WTC11 (cell line): ENCODE measurements at regions not wholly inside any gene's neighbourhood (a gene's known extent, or its start where the extent isn't known, plus 50 kb on each side); places are given as distances from the start of the nearest gene placed in this dataset.

Source experiments
- ATAC-seq: fragments of 200-7000 bp; cut with Tn5 transposase; 2 replicates; pipeline ENCODE4 v1.10.0; 2021; ENCODE audit warnings: mild to moderate bottlenecking, moderate library complexity
- CTCF ChIA-PET: fragments of 300-600 bp; sonication (Branson Sonifier 250); formaldehyde crosslinking; loops from one replicate; lab custom pipeline; 2021; ENCODE audit warnings: antibody characterized with exemption; lab: Charles Lee
- POLR2A ChIA-PET: fragments of 350-600 bp; sonication (Branson Sonifier 250); formaldehyde crosslinking; loops from one replicate; lab custom pipeline; 2021; ENCODE audit warnings: antibody characterized with exemption; lab: Charles Lee
- DNase-seq: peaks from one replicate; pipeline ENCODE4 v3.0.0; 2021; ENCODE audit warnings: low spot score
- H3K27ac Mint-ChIP-seq: 2 replicates; pipeline ENCODE4 v1.8.0; 2021; ENCODE audit warnings: mixed read lengths
- H3K27me3 Mint-ChIP-seq: 2 replicates; pipeline ENCODE4 v1.8.0; 2021; ENCODE audit warnings: low read depth, mild to moderate bottlenecking, moderate library complexity, mixed read lengths
- H3K36me3 Mint-ChIP-seq: 2 replicates; pipeline ENCODE4 v1.8.0; 2021; ENCODE audit warnings: mixed read lengths
- H3K4me1 Mint-ChIP-seq: 2 replicates; pipeline ENCODE4 v1.8.0; 2022; ENCODE audit warnings: mixed read lengths
- H3K4me3 Mint-ChIP-seq: 2 replicates; pipeline ENCODE4 v1.8.0; 2021; ENCODE audit warnings: mild to moderate bottlenecking, moderate library complexity, mixed read lengths
- H3K9me3 Mint-ChIP-seq: 2 replicates; pipeline ENCODE4 v1.8.0; 2021; ENCODE audit warnings: mixed read lengths
- ATF1 ChIP-seq: sonication (generic); formaldehyde crosslinking; IDR thresholded peaks from 2 replicates; pipeline ENCODE4 v1.8.1; 2023; ENCODE audit warnings: mild to moderate bottlenecking, moderate library complexity, missing genetic modification reagents
- E2F1 ChIP-seq: sonication (generic); formaldehyde crosslinking; IDR thresholded peaks from 2 replicates; pipeline ENCODE4 v1.8.0; 2022; ENCODE audit warnings: mild to moderate bottlenecking, missing genetic modification reagents
- ELF4 ChIP-seq: sonication (generic); formaldehyde crosslinking; IDR thresholded peaks from 2 replicates; pipeline ENCODE4 v1.8.1; 2022; ENCODE audit warnings: low read depth, mild to moderate bottlenecking, moderate library complexity, missing genetic modification reagents
- ESRRA ChIP-seq: sonication (generic); formaldehyde crosslinking; IDR thresholded peaks from 2 replicates; pipeline ENCODE4 v1.8.1; 2022; ENCODE audit warnings: mild to moderate bottlenecking, missing genetic modification reagents, borderline replicate concordance
- FOXP1 ChIP-seq: sonication (generic); formaldehyde crosslinking; IDR thresholded peaks from 2 replicates; pipeline ENCODE4 v1.8.0; 2022; ENCODE audit warnings: missing genetic modification reagents, mild to moderate bottlenecking, moderate library complexity, borderline replicate concordance
- GTF2I ChIP-seq: fragments of 250-450 bp; sonication (Bioruptor Pico); conservative IDR thresholded peaks from 2 replicates; pipeline ENCODE4 v1.4.0; 2021; ENCODE audit warnings: mild to moderate bottlenecking
- HMGXB4 ChIP-seq: sonication (generic); formaldehyde crosslinking; IDR thresholded peaks from 2 replicates; pipeline ENCODE4 v1.8.1; 2023; ENCODE audit warnings: mild to moderate bottlenecking, moderate library complexity, missing genetic modification reagents
- IRF1 ChIP-seq: sonication (generic); formaldehyde crosslinking; IDR thresholded peaks from 2 replicates; pipeline ENCODE4 v1.8.0; 2023; ENCODE audit warnings: missing genetic modification reagents
- IRF2 ChIP-seq: sonication (generic); formaldehyde crosslinking; IDR thresholded peaks from 2 replicates; pipeline ENCODE4 v1.8.0; 2022; ENCODE audit warnings: low read depth, missing genetic modification reagents, borderline replicate concordance
- KAT7 ChIP-seq: sonication (generic); formaldehyde crosslinking; IDR thresholded peaks from 2 replicates; pipeline ENCODE4 v1.8.1; 2023; ENCODE audit warnings: missing genetic modification reagents, mild to moderate bottlenecking, borderline replicate concordance
- NFATC4 ChIP-seq: fragments of 250-450 bp; sonication (Bioruptor Pico); IDR thresholded peaks from 2 replicates; pipeline ENCODE4 v1.9.0; 2021; ENCODE audit warnings: mild to moderate bottlenecking
- NFYB ChIP-seq: sonication (generic); formaldehyde crosslinking; conservative IDR thresholded peaks from 2 replicates; pipeline ENCODE4 v1.8.0; 2022; ENCODE audit warnings: low read depth, missing genetic modification reagents
- NR1H2 ChIP-seq: sonication (generic); formaldehyde crosslinking; IDR thresholded peaks from 2 replicates; pipeline ENCODE4 v1.9.0; 2021; ENCODE audit warnings: mild to moderate bottlenecking, moderate library complexity, missing genetic modification reagents
- PRDM15 ChIP-seq: sonication (generic); formaldehyde crosslinking; IDR thresholded peaks from 2 replicates; pipeline ENCODE4 v1.8.0; 2022; ENCODE audit warnings: missing genetic modification reagents
- RORB ChIP-seq: fragments of 250-450 bp; sonication (Bioruptor Pico); IDR thresholded peaks from 2 replicates; pipeline ENCODE4 v1.9.0; 2021; ENCODE audit warnings: mild to moderate bottlenecking
- SOX15 ChIP-seq: fragments of 250-450 bp; sonication (Bioruptor Pico); IDR thresholded peaks from 2 replicates; pipeline ENCODE4 v1.9.0; 2021; ENCODE audit warnings: mild to moderate bottlenecking
- TP53 ChIP-seq: sonication (generic); formaldehyde crosslinking; IDR thresholded peaks from 2 replicates; pipeline ENCODE4 v1.8.1; 2023; ENCODE audit warnings: mild to moderate bottlenecking, missing genetic modification reagents
- USF2 ChIP-seq: sonication (generic); formaldehyde crosslinking; IDR thresholded peaks from 2 replicates; pipeline ENCODE4 v1.8.1; 2023; ENCODE audit warnings: mild to moderate bottlenecking, missing genetic modification reagents, moderate library complexity
- ZNF232 ChIP-seq: sonication (generic); formaldehyde crosslinking; IDR thresholded peaks from 2 replicates; pipeline ENCODE4 v1.8.0; 2022; ENCODE audit warnings: mild to moderate bottlenecking, missing genetic modification reagents
- ZNF263 ChIP-seq: sonication (generic); formaldehyde crosslinking; IDR thresholded peaks from 2 replicates; pipeline ENCODE4 v1.8.1; 2022; ENCODE audit warnings: low read depth, mild to moderate bottlenecking, moderate library complexity, missing genetic modification reagents
- ZNF317 ChIP-seq: sonication (generic); formaldehyde crosslinking; IDR thresholded peaks from 2 replicates; pipeline ENCODE4 v1.8.1; 2023; ENCODE audit warnings: low read depth, mild to moderate bottlenecking, moderate library complexity, missing genetic modification reagents, borderline replicate concordance
- ZSCAN18 ChIP-seq: fragments of 250-450 bp; sonication (Bioruptor Pico); IDR thresholded peaks from 2 replicates; pipeline ENCODE4 v2.1.2; 2022; ENCODE audit warnings: mild to moderate bottlenecking, moderate library complexity

- Mint-ChIP-seq H3K9me3 (peaks cover 14% of the 10 kb centered on the region), H3K36me3 (no peaks in the 10 kb centered on the region; the same call in 1 of the 2 replicates), H3K27me3 (no peaks in the 10 kb centered on the region), H3K27ac (no peak overlapping the region), H3K4me1 (peaks cover 3% of the 10 kb centered on the region), H3K4me3 (no peak overlapping the region)
- ChIA-PET POLR2A (no interaction called here), CTCF (no interaction called here)
- TF ChIP-seq NR1H2 (CRISPR knock-in tag) (no peak), KAT7 (no peak), ATF1 (CRISPR knock-in tag) (no peak), NFATC4 (no peak), ESRRA (CRISPR knock-in tag) (no peak), ZNF317 (CRISPR knock-in tag) (no peak), SOX15 (no peak), USF2 (CRISPR knock-in tag) (no peak), PRDM15 (CRISPR knock-in tag) (no peak), ZNF263 (CRISPR knock-in tag) (no peak), ZSCAN18 (no peak), ZNF232 (CRISPR knock-in tag) (no peak), IRF1 (CRISPR knock-in tag) (no peak)
- DNase-seq (no peak), ATAC-seq (no peak)
Observed at GRCh38 chr2:104337869-104338268, 516.0 kb upstream of the POU3F3 start.

- no peak overlapping the region for H3K4me3 Mint-ChIP-seq
- no peaks in the 10 kb centered on the region for H3K27me3 Mint-ChIP-seq
- TF ChIP-seq FOXP1 (CRISPR knock-in tag) (no peak), NFATC4 (no peak), NFYB (CRISPR knock-in tag) (no peak), RORB (CRISPR knock-in tag) (no peak), ELF4 (no peak), E2F1 (CRISPR knock-in tag) (no peak), GTF2I (CRISPR knock-in tag) (no peak), SOX15 (no peak), TP53 (CRISPR knock-in tag) (no peak), HMGXB4 (CRISPR knock-in tag) (no peak), IRF2 (CRISPR knock-in tag) (no peak)
- ChIA-PET CTCF (no interaction called here), POLR2A (no interaction called here)
- H3K9me3 Mint-ChIP-seq, result peaks cover 14% of the 10 kb centered on the region
- H3K36me3 Mint-ChIP-seq, result no peaks in the 10 kb centered on the region; the same call in 1 of the 2 replicates
- no peak overlapping the region for H3K27ac Mint-ChIP-seq
- no peak for ATAC-seq
- DNase-seq, result no peak
- H3K4me1 Mint-ChIP-seq, result peaks cover 15% of the 10 kb centered on the region
Observed at GRCh38 chr2:104340162-104340561, 513.8 kb upstream of the POU3F3 start.
